NCI-H345 treated with DMSO at 0.1 percent for 48 hours (cell line): ENCODE measurements at regions not wholly inside any gene's neighbourhood (a gene's known extent, or its start where the extent isn't known, plus 50 kb on each side); places are given as distances from the start of the nearest gene placed in this dataset.

Experiments
- DNase-seq: peaks from one replicate; lab custom pipeline; 2025; ENCODE audit not compliant: unreplicated experiment; lab: John Stamatoyannopoulos, UW

DNA sequence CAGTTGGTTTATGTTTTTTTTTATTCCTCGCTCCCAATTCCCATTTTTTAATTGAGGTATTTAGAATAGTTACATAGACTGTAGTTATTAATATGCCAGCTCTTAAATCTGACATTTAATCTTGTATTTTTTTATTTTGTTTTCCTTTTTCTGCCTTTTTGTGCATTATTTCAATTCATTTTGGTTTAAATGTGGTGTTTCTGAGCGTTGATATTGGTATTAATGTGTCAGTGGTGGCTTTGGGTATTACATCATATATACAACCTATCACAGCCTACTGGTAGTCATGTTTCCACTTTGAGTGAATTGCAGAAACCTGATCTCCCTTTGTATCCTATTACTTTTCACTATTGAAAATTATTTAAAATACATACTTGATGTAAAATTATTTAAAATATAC, 1027.3 kb downstream of the KCNT2 start:
- no peak for DNase-seq

DNA sequence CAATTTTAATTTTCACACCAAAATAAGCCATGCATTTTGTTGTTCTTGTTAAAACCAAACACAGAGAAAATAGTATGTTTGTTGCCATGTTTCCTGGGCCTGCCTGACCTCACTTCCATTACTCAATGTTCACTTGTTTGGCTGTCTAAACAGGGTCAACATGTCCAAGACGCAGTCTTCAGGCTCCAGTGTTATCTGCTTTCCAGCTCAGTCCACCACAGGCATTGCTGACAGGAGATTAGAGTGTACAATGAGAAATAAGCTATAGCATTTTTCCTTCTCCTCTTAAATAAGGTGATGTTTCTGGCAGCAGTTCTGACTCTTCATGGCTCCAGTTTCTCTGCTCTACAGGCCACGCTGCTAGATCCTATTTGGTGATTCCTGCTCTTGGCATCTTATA, 1030.5 kb downstream of the KCNT2 start:
- DNase-seq = no peak

DNA sequence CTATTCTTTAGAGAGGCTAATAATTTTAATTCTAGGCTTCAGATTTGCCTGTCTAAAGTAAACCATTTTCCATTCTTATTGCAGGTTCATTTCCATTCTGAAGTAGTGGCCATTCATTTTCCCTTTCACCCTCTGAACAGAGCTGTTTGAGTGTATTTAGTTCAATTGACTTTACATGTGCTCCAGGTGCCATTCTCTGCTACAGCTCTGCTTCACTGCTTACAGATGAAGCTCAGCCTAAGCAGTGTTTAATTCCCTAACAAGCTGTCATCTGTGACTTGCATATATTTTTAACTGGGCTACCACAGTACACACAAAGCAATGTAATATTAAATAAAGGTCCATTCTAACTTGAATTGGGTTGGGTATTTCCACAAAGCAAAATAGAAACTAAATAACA, 1031.6 kb downstream of the KCNT2 start:
- peak; percentile 70 for DNase-seq

DNA sequence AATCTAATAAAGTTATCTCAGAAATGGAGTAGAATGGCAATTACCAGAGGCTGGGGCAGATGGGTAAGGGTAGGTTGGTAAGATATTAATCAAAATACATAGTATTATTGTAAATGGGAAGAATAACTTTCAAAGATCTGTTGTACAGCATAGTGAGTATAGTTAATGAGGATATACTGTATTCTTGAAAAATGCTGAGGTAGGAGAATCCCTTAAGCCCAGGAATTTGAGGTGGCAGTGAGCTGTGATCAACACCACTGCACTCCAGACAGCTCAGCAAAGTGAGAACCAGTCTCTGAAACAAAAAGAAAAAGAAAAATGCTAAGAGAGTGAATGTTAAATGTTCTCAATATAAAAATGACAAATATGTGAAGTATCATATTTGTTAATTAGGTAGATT, 1033.7 kb downstream of the KCNT2 start:
- DNase-seq = no peak

DNA sequence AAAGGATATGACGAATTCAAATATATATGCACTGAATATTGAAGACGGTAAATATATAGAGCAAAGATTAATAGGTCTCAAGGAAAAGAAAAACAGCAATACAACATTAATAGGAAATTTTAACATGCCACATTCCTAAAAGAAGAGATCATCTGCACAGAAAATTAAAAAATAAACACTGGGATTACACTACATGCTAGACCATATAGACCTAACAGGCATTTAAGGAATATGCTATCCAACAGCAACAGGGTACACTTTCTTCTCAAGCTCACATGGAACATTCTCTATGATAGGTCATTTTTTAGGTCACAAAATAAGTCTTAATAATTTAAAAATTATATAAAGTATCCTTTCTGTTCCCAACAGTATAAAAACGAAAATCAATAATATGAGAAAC, 1038.3 kb downstream of the KCNT2 start:
- DNase-seq = no peak

DNA sequence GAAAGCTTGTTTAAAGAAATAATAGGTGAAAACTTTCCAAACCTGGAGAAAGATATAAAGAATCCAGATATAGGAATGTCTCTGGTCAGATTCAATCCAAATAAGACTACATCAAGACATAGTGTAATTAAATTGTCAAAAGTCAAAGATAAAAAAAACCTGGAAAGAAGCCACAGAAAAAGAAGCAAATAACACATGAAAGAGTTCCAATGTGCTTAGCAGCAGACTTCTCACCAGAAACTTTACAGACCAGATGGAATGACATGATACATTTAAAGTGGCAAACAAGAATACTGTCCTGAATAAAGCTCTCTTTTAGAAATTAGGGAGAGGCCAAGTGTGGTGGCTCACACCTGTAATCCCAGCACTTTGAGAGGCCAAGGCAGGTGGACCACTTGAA, 1039.9 kb downstream of the KCNT2 start:
- no peak for DNase-seq

DNA sequence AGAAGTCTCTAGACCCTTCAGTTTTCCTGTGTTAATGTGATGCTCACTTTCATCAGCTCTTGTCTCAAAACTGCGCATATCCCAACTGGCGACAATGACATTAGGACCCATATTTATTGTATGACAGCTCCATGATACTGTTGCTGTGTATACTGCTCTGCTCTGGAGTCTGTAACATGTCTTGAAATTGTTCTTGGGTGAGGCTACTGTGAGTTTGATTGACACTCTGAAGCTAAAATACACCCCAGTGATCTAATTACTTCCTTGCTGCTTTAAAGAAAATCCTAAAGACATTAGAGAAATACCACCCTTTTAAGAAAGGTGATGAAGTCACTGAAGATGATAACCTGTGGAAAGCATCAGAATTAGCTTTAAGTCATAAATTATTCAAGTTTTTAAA, 1046.2 kb downstream of the KCNT2 start:
- DNase-seq = no peak

DNA sequence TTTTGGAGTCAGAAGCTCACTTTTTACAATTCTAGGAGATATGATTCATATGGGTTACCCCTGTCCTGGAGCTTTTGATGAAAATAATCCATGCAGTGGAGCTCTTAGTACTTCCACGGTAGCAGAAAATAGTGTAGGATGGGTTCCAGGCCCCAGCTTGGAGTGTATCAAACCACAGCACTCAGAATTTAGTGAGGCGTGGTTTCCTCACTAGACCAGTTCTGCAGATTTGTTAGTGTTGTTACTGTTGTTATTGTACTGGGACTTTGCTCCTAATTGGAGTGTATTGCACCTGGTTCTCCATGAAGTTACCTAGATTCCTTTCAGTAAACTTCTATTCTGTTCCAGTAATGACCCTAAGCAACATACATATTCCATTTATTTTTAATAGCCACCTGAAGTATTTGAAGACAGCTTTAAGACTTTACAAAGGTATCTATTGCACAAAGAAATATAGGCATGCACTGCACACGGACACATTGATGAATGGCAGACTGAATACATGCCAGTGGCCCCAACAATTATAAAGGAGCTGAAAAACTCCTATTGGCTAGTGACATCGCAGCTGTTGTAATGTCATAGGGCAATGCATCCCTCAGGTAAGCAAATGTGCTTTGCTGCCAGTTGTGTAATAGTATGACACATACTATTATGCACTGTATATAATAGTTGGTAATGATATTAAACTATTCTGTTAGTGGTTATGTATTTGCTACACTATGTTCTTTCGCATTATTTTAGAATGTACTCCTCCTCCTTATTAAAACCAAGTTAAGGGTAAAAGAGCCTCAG, 1058.0 kb downstream of the KCNT2 start:
- no peak for DNase-seq

DNA sequence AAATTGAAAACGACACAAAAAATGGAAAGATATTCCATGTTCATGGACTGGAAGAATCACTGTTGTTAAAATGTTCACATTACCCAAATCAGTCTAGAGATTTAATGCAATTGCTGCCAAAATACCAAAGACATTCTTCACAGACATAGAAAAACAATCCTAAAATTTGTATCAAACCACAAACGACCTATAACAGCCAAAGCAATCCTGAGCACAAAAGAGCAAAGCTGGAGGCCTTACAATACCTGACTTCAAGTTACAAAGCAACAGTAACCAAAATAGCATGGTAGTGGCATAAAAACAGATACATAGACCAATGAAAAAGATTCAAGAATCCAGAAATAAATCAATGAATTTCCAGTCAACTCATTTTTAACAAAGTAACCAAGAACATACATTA, 1077.3 kb downstream of the KCNT2 start:
- no peak for DNase-seq

DNA sequence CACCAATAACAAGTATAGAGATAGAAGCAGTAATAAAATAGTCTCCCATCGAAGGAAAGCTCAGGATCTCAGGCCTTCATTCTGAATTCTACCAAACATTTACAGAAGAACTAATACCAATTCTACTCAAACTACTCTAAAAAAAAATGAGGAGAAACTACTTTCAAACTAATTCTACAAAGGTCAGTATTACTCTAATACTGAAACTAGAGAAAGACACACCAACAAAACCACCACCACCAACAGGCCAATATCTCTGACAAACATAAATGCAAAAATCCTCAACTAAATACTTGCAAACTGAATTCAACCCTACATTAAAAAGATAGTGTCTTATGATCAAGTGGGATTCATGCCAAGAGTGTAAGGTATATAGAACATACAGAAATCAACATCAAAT, 1078.4 kb downstream of the KCNT2 start:
- no peak for DNase-seq

DNA sequence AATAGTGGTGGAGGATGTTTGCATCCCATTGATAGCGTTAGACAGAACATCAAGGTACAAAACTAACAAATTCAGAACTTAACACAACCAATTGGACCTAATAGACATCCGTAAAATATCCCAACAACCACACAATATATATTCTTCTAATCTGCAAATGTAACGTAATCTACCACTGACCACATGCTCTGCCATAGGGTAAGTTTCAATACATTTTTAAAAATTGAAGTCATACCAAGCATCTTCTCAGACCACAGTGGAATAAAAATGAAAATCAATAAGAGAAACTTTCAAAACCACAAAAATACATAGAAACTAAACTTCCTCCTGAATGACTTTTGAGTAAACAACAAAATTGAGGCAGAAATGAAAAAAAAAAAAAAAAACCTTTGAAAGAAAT, 1087.5 kb downstream of the KCNT2 start:
- no peak for DNase-seq

DNA sequence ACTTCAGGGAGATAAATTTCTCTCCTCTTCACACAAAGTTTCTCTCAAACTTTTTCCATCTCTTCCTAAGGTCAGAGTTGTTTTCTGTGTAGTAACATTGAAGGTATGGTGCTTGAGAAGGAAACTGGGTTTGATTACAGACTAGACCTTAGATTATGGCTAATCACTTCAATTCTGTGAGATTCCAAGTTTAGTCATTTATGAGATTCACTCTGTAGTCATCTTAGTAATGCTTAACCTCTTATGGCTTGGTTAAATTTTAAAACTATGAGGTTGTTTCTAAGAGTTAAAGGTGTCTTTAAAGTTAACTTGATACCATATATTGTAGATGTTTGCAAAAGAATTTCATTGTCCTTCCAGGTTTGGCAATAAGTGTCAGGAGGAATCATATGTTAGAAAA, 1092.2 kb downstream of the KCNT2 start:
- DNase-seq = no peak

DNA sequence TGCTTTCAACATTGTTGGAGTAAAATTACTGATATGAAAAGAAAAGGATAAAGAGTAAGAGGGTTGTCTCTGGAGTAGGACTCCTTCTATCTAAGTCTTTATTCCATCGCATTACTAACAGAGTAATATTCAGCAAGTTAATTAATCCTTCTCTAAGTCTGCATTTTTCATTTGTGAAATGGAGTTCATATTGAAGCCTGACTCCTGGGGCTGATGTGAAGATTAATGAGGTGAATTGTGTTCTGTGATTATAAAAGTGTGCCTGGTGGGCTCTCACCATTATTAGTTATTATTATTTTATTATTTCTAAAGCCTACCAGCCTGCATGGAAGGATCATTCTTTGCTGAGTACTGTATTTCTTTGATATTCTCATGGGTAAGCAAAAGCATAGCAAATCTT, 1096.7 kb downstream of the KCNT2 start:
- DNase-seq = no peak

DNA sequence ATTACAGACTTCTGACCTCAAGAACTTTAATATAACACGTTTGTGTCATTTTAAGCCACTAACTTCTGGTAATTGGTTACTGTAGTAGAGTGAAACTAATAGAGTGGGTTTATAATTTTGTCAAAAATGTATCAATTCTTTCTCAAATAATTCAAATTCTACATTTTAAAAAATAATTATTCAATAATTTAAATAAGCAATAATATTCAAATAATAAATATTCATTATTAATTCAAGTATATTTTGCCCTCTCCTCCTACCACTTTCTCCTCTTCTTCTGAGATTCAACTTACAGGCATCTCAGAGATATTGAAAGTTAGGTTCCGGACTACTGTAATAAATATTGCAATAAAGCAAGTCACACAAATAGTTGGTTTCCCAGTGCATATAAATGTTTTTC, 1107.1 kb downstream of the KCNT2 start:
- DNase-seq = no peak

DNA sequence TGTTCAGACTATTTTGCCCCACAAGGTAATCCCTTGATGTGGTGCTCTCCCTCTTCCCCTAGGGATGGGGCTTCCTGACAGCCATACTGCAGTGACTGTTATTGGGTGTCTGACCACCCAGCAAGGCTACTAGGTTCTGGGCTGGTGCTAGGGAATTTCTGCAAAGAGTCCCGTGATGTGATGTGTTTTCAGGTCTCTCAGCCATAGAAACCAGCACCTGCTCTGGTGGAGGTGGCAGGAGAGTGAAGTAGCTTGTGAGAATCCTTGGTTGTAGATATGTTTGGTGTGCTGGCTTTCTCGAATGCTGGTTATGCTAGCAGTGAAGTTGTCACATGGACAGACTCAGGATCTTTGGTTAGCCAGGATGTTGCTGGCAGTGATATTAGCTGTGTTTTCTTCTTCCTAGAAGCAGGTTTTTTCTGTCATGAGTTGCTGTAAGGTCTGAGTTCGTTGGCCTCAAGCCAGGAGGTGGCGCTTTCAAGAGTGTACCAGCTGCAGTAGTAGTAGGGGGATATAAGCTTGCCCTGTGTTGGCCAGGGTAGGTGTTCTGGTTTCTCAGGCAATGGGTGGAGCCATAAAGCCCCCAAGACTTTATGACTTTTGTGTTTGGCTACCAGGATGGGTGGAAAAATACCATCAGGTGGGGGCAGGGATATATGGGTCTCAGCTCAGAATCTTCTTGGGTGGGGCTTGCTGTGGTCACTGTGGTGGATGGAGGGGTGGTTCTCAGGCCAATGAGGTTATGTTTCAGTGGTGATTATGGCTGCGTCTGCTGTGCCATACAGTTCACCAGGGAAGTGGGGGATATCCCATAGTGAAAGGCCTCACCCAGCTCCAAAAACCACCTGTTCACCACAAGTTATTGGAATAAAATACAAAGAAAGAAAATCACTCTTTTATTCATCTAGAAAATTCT, 1112.3 kb downstream of the KCNT2 start:
- no peak for DNase-seq

DNA sequence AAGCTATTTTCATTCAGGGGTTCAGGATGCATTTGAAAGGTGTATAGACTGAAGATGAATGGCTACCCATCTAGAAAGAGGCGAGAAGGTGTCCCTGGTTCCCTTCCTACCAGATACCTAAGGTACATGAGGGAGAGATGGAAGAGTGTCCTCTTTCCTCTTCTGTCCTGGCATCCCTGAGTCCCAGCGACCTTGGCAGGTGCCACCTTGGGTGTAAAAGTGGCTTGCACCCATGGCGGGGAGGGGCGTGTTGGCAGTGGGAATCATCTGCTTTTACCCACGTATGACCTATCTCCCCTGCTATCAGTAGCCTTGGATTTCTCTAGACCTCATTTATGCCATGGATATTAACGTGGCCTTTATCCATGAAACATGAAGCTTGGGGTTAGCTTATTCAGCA, 1126.1 kb downstream of the KCNT2 start:
- DNase-seq = no peak

DNA sequence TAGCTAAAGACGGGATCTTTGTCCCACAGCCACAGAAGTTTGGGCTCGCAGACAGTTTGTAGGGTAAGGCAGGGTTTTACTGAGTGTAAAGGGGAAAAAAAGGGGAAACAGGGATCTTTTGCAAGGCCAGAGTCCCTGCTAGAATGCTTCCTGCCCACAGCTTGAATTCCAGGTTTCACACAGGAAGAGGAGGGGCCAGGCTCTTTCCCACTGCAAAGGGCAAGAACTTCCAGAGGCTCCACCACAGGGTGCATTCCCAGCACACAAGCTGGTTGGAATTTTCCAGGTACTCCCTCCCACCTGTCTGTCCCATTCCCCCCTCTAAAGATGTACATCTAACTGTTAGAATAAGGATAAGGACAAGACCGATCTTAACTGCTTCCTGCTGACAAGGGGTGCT, 1126.9 kb downstream of the KCNT2 start:
- no peak for DNase-seq

DNA sequence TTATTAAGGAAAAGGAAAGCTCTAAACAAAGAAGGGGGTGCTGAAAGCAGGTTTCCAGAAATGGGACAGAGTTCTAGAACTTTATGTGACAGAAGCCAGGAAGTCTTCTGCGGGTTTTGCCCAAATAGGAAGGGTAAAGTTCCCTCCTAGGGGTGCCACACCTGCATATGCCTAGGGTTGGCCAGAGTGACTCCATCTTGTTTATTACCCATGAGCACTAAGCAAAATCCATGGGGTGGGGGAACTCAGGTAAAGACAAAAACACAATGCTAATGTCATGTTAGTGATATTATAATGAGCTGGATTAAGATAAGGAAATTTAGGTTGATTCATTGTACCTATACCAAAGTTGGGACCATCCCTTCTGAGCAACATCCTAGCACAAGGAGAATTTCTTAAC, 1132.7 kb downstream of the KCNT2 start:
- DNase-seq = no peak

DNA sequence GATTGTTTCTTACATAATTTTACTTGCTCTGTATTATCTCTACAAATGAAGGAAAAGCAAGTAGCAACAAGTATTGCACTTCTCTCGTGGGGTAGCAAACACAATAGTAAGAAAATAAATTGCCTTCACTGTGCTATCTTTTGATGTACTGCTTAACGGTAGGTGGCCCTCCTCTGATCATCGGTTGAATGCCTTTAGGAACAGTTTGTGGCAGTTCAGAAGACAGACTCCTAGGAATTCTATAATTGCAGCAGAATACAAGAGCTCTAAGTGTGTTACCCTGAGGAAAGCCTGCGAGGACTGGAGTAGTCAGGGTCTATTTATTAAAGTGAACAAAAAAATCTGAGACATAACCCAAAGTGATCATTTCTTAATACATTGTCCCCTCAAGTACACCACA, 1135.9 kb downstream of the KCNT2 start:
- DNase-seq = no peak

DNA sequence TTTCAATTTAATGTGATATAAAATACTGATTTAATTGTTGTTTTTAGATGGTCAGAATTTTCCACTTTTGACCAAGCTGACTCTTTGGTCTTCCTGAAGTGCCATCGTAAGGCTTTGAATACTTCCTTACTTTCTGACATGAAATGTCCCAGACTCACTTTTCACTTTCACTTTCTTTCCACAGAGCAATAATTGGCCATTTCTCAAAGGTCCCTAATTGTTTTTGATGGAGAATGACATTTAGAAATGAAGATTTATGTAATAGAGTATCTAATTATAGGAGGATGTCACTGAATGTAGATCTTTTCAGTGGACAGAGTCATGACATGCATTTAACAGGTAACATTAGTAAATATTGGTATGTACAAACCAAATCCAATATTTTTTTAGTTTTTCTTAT, 1141.6 kb downstream of the KCNT2 start:
- no peak for DNase-seq

DNA sequence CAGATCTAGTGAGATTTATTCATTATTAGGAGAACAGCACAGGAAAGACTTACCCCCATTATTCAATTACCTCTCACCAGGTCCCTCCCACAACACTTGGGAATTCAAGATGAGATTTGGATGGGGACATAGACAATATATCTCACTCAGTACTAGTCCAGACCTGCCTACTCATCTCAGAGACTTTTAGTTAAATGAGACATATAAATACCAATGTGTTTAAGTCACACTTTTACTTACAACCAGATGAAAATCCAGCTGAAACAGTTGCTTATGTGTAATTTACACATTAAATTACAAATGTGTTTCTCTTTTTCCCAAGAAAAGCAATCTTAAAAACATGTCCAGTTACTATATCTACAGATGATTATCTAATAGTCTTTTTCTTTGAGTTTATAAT, 1145.6 kb downstream of the KCNT2 start:
- no peak for DNase-seq

DNA sequence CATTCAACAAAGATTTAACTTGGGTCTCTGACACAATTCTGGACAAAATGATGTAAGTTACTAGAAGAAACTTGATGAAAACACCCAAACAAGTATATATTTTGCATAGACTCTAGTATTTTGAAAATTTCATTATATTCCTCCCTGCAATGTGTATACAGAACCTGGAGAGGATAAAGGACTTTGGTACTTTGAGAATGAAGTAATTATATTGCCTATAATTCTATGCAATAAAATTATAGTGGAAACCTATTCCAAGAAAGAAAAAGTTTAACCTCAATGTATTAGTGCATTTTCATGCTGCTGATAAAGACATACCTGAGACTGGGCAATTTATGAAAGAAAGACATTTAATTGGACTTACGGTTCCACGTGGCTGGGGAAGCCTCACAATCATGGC, 1146.1 kb downstream of the KCNT2 start:
- DNase-seq = no peak
